Ishikawa (cell line): ENCODE measurements at regions not wholly inside any gene's neighbourhood (a gene's known extent, or its start where the extent isn't known, plus 50 kb on each side); places are given as distances from the start of the nearest gene placed in this dataset.

Experiments used
- CEBPB ChIP-seq: IDR thresholded peaks from 2 replicates; pipeline ENCODE4 v1.6.1; 2012
- CREB1 ChIP-seq: IDR thresholded peaks from 2 replicates; pipeline ENCODE4 v1.6.1; 2012; ENCODE audit warnings: low read depth
- EGR1 ChIP-seq: IDR thresholded peaks from 2 replicates; pipeline ENCODE4 v1.6.1; 2012
- EP300 ChIP-seq: IDR thresholded peaks from 2 replicates; pipeline ENCODE4 v1.6.1; 2012; ENCODE audit warnings: borderline replicate concordance
- FOXM1 ChIP-seq: IDR thresholded peaks from 2 replicates; pipeline ENCODE4 v1.6.1; 2012; ENCODE audit warnings: low read depth, borderline replicate concordance
- NFIC ChIP-seq: IDR thresholded peaks from 2 replicates; pipeline ENCODE4 v1.6.1; 2012
- RAD21 ChIP-seq: IDR thresholded peaks from 2 replicates; pipeline ENCODE4 v1.6.1; 2012; ENCODE audit warnings: low read depth
- TAF1 ChIP-seq: IDR thresholded peaks from 2 replicates; pipeline ENCODE4 v1.6.1; 2012; ENCODE audit warnings: low read depth, mild to moderate bottlenecking
- TCF12 ChIP-seq: IDR thresholded peaks from 2 replicates; pipeline ENCODE4 v1.6.1; 2012; ENCODE audit warnings: low read depth
- TEAD4 ChIP-seq: IDR thresholded peaks from 2 replicates; pipeline ENCODE4 v1.6.1; 2012
- YY1 ChIP-seq: IDR thresholded peaks from 2 replicates; pipeline ENCODE4 v1.6.1; 2012; ENCODE audit warnings: low read depth
- ZBTB7A ChIP-seq: IDR thresholded peaks from 2 replicates; pipeline ENCODE4 v1.6.1; 2012; ENCODE audit warnings: low read depth
- TF ChIP-seq, protein P1 (sequence below): IDR thresholded peaks from 2 replicates; pipeline ENCODE4 v1.6.1; 2012; ENCODE audit warnings: low read depth, mild to moderate bottlenecking
- TF ChIP-seq, protein P2 (sequence below): IDR thresholded peaks from 2 replicates; pipeline ENCODE4 v1.6.1; 2012
- TF ChIP-seq, protein P3 (sequence below): IDR thresholded peaks from 2 replicates; pipeline ENCODE4 v1.6.1; 2012

DNA sequence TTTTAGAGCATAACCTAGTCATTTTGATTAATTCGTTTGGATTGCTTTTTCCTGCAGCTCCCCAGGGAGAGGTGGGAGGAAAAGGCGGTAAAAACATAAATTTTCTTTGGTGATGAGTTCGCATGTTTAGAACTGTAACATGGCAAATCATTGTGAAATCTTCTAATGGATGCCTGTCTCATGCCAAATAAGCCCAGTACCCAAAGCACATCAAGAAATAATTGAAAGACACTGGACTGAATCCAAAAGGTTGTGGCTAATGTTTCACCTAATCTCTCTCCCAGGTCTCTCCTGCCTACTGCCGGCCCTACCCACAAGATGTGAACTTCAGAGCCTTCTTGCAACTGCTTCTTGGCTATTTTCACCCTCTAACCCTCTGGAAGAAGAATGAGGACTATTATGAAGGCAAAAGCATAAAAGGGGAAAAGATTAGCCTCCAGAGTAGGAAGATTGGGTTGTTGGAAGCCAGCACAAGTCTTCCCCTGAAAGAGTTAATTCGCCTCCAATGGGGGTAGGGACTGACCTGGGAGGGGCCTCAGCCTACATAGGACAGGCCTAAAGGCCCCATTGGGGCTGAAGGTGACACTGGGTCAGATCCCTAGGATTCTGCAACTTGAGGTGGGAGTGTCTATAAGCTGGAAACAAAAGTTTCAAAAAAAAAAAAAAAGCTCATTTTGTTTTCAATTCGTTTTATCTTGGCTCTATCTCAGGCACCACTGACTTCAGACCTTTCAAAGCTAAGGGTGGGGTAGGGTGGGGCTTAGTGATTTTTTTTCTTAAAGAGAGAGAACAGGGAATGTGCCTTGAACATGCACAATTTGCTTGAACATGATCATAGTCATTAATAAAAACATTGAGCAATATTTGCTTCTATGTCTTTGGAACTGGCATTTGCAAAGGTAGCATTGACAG lies 278.6 kb upstream of the KLF3 start:
- TF ChIP-seq ZBTB7A (no peak), FOXM1 (no peak), TEAD4 (no peak), RAD21 (no peak), CEBPB (peak; percentile 36; the same call in 1 of the 2 replicates), EGR1 (no peak), TAF1 (no peak), NFIC (0 out of 2 replicates have a peak, but pooled peaks have one; percentile 22)
- TF ChIP-seq, protein P1, sequence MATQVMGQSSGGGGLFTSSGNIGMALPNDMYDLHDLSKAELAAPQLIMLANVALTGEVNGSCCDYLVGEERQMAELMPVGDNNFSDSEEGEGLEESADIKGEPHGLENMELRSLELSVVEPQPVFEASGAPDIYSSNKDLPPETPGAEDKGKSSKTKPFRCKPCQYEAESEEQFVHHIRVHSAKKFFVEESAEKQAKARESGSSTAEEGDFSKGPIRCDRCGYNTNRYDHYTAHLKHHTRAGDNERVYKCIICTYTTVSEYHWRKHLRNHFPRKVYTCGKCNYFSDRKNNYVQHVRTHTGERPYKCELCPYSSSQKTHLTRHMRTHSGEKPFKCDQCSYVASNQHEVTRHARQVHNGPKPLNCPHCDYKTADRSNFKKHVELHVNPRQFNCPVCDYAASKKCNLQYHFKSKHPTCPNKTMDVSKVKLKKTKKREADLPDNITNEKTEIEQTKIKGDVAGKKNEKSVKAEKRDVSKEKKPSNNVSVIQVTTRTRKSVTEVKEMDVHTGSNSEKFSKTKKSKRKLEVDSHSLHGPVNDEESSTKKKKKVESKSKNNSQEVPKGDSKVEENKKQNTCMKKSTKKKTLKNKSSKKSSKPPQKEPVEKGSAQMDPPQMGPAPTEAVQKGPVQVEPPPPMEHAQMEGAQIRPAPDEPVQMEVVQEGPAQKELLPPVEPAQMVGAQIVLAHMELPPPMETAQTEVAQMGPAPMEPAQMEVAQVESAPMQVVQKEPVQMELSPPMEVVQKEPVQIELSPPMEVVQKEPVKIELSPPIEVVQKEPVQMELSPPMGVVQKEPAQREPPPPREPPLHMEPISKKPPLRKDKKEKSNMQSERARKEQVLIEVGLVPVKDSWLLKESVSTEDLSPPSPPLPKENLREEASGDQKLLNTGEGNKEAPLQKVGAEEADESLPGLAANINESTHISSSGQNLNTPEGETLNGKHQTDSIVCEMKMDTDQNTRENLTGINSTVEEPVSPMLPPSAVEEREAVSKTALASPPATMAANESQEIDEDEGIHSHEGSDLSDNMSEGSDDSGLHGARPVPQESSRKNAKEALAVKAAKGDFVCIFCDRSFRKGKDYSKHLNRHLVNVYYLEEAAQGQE: no peak
- TF ChIP-seq, protein P2, sequence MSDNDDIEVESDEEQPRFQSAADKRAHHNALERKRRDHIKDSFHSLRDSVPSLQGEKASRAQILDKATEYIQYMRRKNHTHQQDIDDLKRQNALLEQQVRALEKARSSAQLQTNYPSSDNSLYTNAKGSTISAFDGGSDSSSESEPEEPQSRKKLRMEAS: peak; percentile 26; the same call in 1 of the 2 replicates

DNA sequence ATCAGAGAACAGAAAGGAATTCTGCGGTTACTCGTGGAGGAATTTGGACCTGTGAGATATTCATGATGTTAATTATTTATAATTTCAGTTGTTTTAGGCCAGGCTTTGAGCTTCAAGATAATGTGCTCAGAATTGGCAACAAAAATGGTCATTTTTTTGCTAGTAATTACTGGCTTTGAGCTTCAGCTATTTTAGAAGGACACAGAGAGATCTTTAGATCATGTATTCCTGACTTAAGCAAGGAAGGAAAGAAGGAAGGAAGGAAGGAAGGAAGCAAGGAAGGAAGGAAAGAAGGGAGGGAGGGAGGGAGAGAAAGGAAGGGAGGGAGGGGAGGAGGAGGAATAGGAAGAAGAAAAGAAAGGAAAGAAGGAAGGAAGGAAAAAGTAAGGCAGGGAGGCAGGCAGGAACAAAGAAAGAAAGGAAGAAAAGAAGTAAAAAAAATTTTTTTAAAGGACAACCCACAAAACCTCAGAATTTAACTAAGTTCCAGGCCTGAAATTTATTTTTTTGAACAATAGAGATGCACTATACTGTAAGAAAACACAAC lies 277.9 kb upstream of the KLF3 start:
- no peak for TF ChIP-seq EGR1
- TF ChIP-seq ZBTB7A: no peak
- no peak for TF ChIP-seq RAD21
- no peak for TF ChIP-seq TAF1
- TF ChIP-seq TEAD4: no peak
- TF ChIP-seq, protein P2: no peak
- TF ChIP-seq, protein P3, sequence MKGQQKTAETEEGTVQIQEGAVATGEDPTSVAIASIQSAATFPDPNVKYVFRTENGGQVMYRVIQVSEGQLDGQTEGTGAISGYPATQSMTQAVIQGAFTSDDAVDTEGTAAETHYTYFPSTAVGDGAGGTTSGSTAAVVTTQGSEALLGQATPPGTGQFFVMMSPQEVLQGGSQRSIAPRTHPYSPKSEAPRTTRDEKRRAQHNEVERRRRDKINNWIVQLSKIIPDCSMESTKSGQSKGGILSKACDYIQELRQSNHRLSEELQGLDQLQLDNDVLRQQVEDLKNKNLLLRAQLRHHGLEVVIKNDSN: no peak
- no peak for TF ChIP-seq FOXM1
- TF ChIP-seq, protein P1: no peak
- no peak for TF ChIP-seq CEBPB
- no peak for TF ChIP-seq TCF12
- no peak for TF ChIP-seq EP300
- TF ChIP-seq CREB1: no peak
- no peak for TF ChIP-seq YY1
- TF ChIP-seq NFIC: no peak

DNA sequence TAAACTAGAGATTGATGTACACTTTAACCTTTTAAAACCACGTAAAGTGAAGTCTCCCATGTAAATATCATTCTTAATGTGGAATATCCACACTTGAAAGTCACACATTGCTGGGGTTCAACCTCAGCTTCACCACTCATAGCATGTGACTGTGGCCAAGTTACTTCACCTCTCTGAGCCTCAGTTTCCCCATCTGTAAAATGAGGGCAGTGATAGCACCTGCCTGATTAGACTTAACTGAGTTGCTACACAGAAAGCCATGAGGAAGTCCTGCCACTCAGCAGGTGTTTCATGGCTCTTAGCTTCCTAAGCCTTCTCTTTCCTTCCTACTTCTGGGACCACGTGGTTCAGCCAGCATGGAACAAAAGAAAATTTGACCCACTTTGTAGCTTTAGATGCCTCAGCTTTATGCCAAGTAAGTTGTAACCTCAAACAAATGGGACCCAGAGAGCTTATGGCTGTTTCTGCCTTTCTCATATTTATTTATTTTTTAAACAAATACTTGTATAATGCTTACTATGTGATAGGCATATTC lies 277.3 kb upstream of the KLF3 start:
- TF ChIP-seq, protein P3: peak; percentile 71
- TF ChIP-seq, protein P2: peak; percentile 68; the same call in 1 of the 2 replicates
- TF ChIP-seq CREB1: no peak
- TF ChIP-seq RAD21: no peak

DNA sequence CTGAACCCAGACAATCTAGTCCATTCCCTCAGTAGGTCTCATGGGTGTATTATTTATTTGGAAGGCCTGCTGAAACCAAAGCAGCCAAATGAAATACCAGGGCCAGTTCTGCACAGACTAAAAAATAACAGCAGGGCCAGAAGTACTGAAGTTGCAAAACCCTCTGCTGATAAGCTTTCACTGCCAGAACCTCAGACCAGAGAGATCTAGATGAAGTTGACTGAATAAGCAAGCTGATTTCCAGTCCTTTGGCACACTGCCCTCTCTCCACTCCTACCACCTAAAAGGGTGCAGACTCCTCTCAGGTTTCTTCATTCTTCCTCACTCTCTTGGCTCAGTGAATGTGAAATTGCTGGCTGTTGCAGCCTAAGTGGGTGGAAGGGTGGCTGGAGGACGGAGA lies 276.7 kb upstream of the KLF3 start:
- TF ChIP-seq RAD21 (peak; percentile 12; the same call in 1 of the 2 replicates), CEBPB (0 out of 2 replicates have a peak, but pooled peaks have one; percentile 5), FOXM1 (no peak), EGR1 (no peak), TEAD4 (0 out of 2 replicates have a peak, but pooled peaks have one; percentile 11), TAF1 (no peak), NFIC (peak; percentile 84)

DNA sequence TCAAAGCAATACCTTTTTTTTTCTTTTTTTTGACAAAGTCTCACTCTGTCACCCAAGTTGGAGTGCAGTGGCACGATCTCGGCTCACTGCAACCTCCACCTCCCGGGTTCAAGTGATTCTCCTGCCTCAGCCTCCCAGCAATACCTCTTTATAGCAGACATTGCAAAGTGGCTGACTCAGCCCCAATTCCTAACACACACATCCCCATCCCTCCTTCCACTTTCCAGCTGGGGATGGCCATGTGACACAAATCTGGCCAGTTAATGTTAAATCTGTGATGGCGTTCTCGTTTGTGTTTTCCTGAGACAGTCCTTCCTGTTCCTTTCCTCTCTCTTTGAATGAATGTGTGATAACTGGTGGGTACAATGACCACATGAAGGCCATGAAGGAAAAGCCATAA lies 276.2 kb upstream of the KLF3 start:
- no peak for TF ChIP-seq EP300
- TF ChIP-seq YY1: no peak
- TF ChIP-seq CEBPB: no peak
- TF ChIP-seq TAF1: no peak
- TF ChIP-seq TCF12: no peak
- no peak for TF ChIP-seq NFIC
- no peak for TF ChIP-seq TEAD4
- TF ChIP-seq RAD21: no peak
- TF ChIP-seq, protein P2: no peak
- TF ChIP-seq, protein P1: no peak
